ENCODE measurements at regions not wholly inside any gene's neighbourhood (a gene's known extent, or its start where the extent isn't known, plus 50 kb on each side); places are given as distances from the start of the nearest gene placed in this dataset.

- DNase-seq, result no peak
Measured at GRCh38 chr16:9425236-9425635, 333.8 kb downstream of the HAPSTR1 start.

- DNase-seq, result no peak
Measured at GRCh38 chr16:9428355-9429005, 337.0 kb downstream of the HAPSTR1 start.

GRCh38 chr16:9429646-9430330 is 338.3 kb downstream of the HAPSTR1 start:
- DNase-seq, result no peak

GRCh38 chr16:9434659-9435058 is 343.2 kb downstream of the HAPSTR1 start:
- DNase-seq, result no peak

- no peak for DNase-seq
Measured at GRCh38 chr16:9436175-9436574, 344.7 kb downstream of the HAPSTR1 start.

- DNase-seq, result no peak
Measured at GRCh38 chr16:9437115-9437514, 345.7 kb downstream of the HAPSTR1 start.

- DNase-seq, result no peak
Measured at GRCh38 chr16:9438991-9439390, 347.5 kb downstream of the HAPSTR1 start.

- DNase-seq, result no peak
Measured at GRCh38 chr16:9441012-9441411, 349.6 kb downstream of the HAPSTR1 start.

- DNase-seq, result no peak
Measured at GRCh38 chr16:9443864-9444263, 352.4 kb downstream of the HAPSTR1 start.

GRCh38 chr16:9446471-9447194 is 355.2 kb downstream of the HAPSTR1 start:
- no peak for DNase-seq

- DNase-seq, result no peak
Measured at GRCh38 chr16:9447195-9447551, 355.7 kb downstream of the HAPSTR1 start.

- DNase-seq, result no peak
Measured at GRCh38 chr16:9447699-9448098, 356.3 kb downstream of the HAPSTR1 start.

GRCh38 chr16:9449597-9449996 is 358.2 kb downstream of the HAPSTR1 start:
- DNase-seq, result no peak

GRCh38 chr16:9457215-9457614 is 365.8 kb downstream of the HAPSTR1 start:
- no peak for DNase-seq

GRCh38 chr16:9458816-9459215 is 367.4 kb downstream of the HAPSTR1 start:
- DNase-seq, result no peak

- DNase-seq, result no peak
Measured at GRCh38 chr16:9462984-9463383, 371.5 kb downstream of the HAPSTR1 start.

- DNase-seq, result no peak
Measured at GRCh38 chr16:9463461-9463860, 372.0 kb downstream of the HAPSTR1 start.

- no peak for DNase-seq
Measured at GRCh38 chr16:9465161-9465560, 373.7 kb downstream of the HAPSTR1 start.

GRCh38 chr16:9469512-9469911 is 378.1 kb downstream of the HAPSTR1 start:
- no peak for DNase-seq

GRCh38 chr16:9476744-9477143 is 385.3 kb downstream of the HAPSTR1 start:
- no peak for DNase-seq

- no peak for DNase-seq
Measured at GRCh38 chr16:9479008-9479407, 387.6 kb downstream of the HAPSTR1 start.

GRCh38 chr16:9480503-9480902 is 389.1 kb downstream of the HAPSTR1 start:
- DNase-seq, result no peak

GRCh38 chr16:9481747-9482730 is 390.6 kb downstream of the HAPSTR1 start:
- no peak for DNase-seq
